ENCODE measurements at regions not wholly inside any gene's neighbourhood (a gene's known extent, or its start where the extent isn't known, plus 50 kb on each side); places are given as distances from the start of the nearest gene placed in this dataset.

DNA sequence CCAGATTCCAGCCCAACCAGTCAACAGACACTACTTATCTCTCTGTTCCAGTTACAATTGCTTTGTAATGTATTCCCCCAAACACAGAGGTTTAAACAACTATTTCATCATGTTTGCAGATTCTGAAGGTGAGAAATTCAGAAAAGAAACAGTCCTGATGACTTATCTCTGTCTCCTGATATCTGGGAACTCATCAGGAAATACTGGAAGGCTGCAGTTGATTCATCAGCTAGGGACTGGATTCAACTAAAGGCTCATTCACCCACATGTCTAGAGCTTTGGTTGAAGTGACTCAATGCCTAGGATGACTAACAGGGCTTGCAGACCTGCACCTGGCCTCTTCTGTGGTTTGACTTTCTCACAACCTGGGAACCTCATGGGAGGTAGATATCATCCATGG is 56.6 kb upstream of the GPC6 start:
- Mint-ChIP-seq H3K27ac (no peak overlapping the region), H3K27me3 (no peaks in the 10 kb centered on the region), H3K9me3 (peaks cover 9% of the 10 kb centered on the region), H3K4me3 (no peak overlapping the region), H3K36me3 (ENCODE audit: low read depth) (no peaks in the 10 kb centered on the region), H3K4me1 (ENCODE audit: low read depth) (no peaks in the 10 kb centered on the region)
- ATAC-seq (ENCODE audit: poor library complexity) (no peak), DNase-seq (no peak)
- ChIA-PET CTCF (no interaction called here), POLR2A (no interaction called here)
- Histone ChIP-seq H3K27me3 (ENCODE audit: control insufficient read depth in 1 of 2, insufficient read depth in 2 of 2, low read length in 2 of 2) (no peaks in the 10 kb centered on the region), H3K36me3 (ENCODE audit: insufficient read depth, low read length) (no peaks in the 10 kb centered on the region), H3K27ac (ENCODE audit: low read depth in 1 of 2, low read length in 2 of 2) (no peak overlapping the region), H3K4me3 (ENCODE audit: low read length) (no peak overlapping the region), H3K9me3 (ENCODE audit: control insufficient read depth in 1 of 2, insufficient read depth in 1 of 2, low read length in 2 of 2) (no peaks in the 10 kb centered on the region), H3K4me1 (ENCODE audit: insufficient read depth, low read length) (no peaks in the 10 kb centered on the region)
- no peak for TF ChIP-seq CTCF (IDR thresholded peaks at IDR 0.05)
- intact Hi-C loops (cut with DNase I, micrococcal nuclease) = no loop called here

DNA sequence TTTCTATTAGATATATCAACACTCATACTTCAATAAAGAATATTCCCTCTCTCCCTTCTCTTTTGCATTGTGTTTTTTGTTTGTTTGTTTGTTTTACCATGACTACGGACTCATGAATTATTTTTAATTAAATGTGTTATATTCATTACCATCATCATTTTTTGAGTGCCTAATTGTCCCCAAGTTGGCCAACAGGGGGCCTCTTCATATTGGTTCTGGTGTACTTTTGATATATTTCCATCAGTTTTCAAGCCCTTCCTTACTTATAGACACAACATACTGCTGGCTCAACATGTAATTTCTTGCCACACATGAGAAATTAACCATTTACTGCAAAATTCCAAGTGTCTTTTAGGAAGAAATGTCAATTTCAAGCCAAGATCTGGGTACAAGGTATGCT is 54.5 kb upstream of the GPC6 start:
- intact Hi-C loops (cut with DNase I, micrococcal nuclease) = no loop called here
- H3K36me3 Mint-ChIP-seq (ENCODE audit: low read depth) = no peaks in the 10 kb centered on the region
- H3K27ac Mint-ChIP-seq = no peak overlapping the region
- ChIA-PET POLR2A (no interaction called here), CTCF (no interaction called here)
- Histone ChIP-seq H3K36me3 (ENCODE audit: insufficient read depth, low read length) (no peaks in the 10 kb centered on the region), H3K4me3 (ENCODE audit: low read length) (no peak overlapping the region), H3K9me3 (ENCODE audit: control insufficient read depth in 1 of 2, insufficient read depth in 1 of 2, low read length in 2 of 2) (no peaks in the 10 kb centered on the region), H3K4me1 (ENCODE audit: insufficient read depth, low read length) (no peaks in the 10 kb centered on the region), H3K27ac (ENCODE audit: low read depth in 1 of 2, low read length in 2 of 2) (no peak overlapping the region), H3K27me3 (ENCODE audit: control insufficient read depth in 1 of 2, insufficient read depth in 2 of 2, low read length in 2 of 2) (no peaks in the 10 kb centered on the region)
- no peaks in the 10 kb centered on the region for H3K27me3 Mint-ChIP-seq
- no peaks in the 10 kb centered on the region for H3K4me1 Mint-ChIP-seq (ENCODE audit: low read depth)
- no peak for TF ChIP-seq CTCF (IDR thresholded peaks at IDR 0.05)
- no peak overlapping the region for H3K4me3 Mint-ChIP-seq
- ATAC-seq (ENCODE audit: poor library complexity) (no peak), DNase-seq (no peak)
- H3K9me3 Mint-ChIP-seq = peaks cover 13% of the 10 kb centered on the region

DNA sequence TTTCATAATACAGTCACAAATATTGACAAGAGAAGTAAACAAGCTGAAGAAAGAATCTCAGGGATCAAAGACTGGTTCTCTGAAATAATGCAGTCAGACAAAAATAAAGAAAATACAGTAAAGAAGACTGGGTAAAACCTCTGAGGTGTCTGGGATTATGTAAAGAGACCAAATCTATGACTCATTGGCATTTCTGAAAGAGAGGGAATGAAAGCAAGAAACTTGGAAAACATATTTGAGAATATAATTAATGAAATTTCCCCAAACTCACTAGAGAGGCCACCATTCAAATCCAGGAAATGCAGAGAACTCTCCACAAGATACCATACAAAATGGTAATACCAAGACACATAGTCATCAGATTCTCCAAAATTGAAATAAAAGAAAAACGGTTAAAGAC is 53.0 kb upstream of the GPC6 start:
- Histone ChIP-seq H3K4me1 (ENCODE audit: insufficient read depth, low read length) (no peaks in the 10 kb centered on the region), H3K4me3 (ENCODE audit: low read length) (no peak overlapping the region), H3K36me3 (ENCODE audit: insufficient read depth, low read length) (no peaks in the 10 kb centered on the region), H3K27ac (ENCODE audit: low read depth in 1 of 2, low read length in 2 of 2) (no peak overlapping the region), H3K9me3 (ENCODE audit: control insufficient read depth in 1 of 2, insufficient read depth in 1 of 2, low read length in 2 of 2) (peaks cover 0 to 2% of the 10 kb centered on the region in 2 experiments), H3K27me3 (ENCODE audit: control insufficient read depth in 1 of 2, insufficient read depth in 2 of 2, low read length in 2 of 2) (no peaks in the 10 kb centered on the region)
- Mint-ChIP-seq H3K36me3 (ENCODE audit: low read depth) (no peaks in the 10 kb centered on the region), H3K9me3 (peaks cover 13% of the 10 kb centered on the region), H3K27ac (no peak overlapping the region), H3K4me1 (ENCODE audit: low read depth) (no peaks in the 10 kb centered on the region), H3K27me3 (no peaks in the 10 kb centered on the region), H3K4me3 (no peak overlapping the region)
- ATAC-seq (ENCODE audit: poor library complexity) (no peak), DNase-seq (no peak)
- ChIA-PET POLR2A (no interaction called here), CTCF (no interaction called here)
- TF ChIP-seq CTCF (IDR thresholded peaks at IDR 0.05) = no peak
- intact Hi-C loops (cut with DNase I, micrococcal nuclease) = no loop called here
